K562 (cell line): ENCODE measurements at regions not wholly inside any gene's neighbourhood (a gene's known extent, or its start where the extent isn't known, plus 50 kb on each side); places are given as distances from the start of the nearest gene placed in this dataset.
"Not testable (repeated sequence)": the region's sequence is repeated elsewhere in the genome, so short reads cannot be mapped to it uniquely, and the experiment has no call there.

Experiments
- EP300 ChIP-seq: IDR thresholded peaks from 2 replicates; pipeline ENCODE4 v1.6.1; 2012; ENCODE audit warnings: low read length, improper control_type of control experiment
- NCOA1 ChIP-seq: fragments of 450-650 bp; IDR thresholded peaks from 2 replicates; pipeline ENCODE4 v1.6.1; 2016; ENCODE audit warnings: low read depth
- PCBP1 ChIP-seq: fragments of 200-400 bp; formaldehyde crosslinking; IDR thresholded peaks from 2 replicates; pipeline ENCODE4 v1.6.1; 2018; ENCODE audit warnings: mild to moderate bottlenecking, low read depth, low read length; ENCODE audit not compliant: poor library complexity, severe bottlenecking
- SMAD1 ChIP-seq: fragments of 150-350 bp; IDR thresholded peaks from 2 replicates; pipeline ENCODE4 v1.6.1; 2014; ENCODE audit warnings: low read length, low read depth; ENCODE audit not compliant: partially characterized antibody
- SRF ChIP-seq, 2 experiments: fragments of 250-450, 450-650 bp in 1 of 2; sonication (Bioruptor Pico) in 1 of 2; sonication (generic) in 1 of 2; formaldehyde crosslinking; IDR thresholded peaks; 2 replicates each; pipeline versions ENCODE4 v1.5.0 to v1.5.1; 2020 to 2022; ENCODE audit warnings: mild to moderate bottlenecking in 1 of 2, missing genetic modification reagents in 1 of 2
- U2AF1 ChIP-seq: fragments of 200-400 bp; formaldehyde crosslinking; optimal IDR thresholded peaks from 2 replicates; pipeline ENCODE3; 2017; ENCODE audit warnings: mild to moderate bottlenecking, low read depth, low read length, moderate library complexity
- ZNF133 ChIP-seq: fragments of 250-450 bp; sonication (Bioruptor Pico); IDR thresholded peaks from 2 replicates; pipeline ENCODE4 v1.4.0; 2020; ENCODE audit warnings: mild to moderate bottlenecking
- ZNF24 ChIP-seq: fragments of 450-650 bp; IDR thresholded peaks from 2 replicates; pipeline ENCODE4 v1.6.1; 2016
- TF ChIP-seq, protein P1 (sequence below), 3 experiments: IDR thresholded peaks in 2 of 3; conservative IDR thresholded peaks in 1 of 3; 2 replicates each; pipeline ENCODE4 v1.5.1; 2011 to 2012; ENCODE audit warnings: low read length in 3 of 3, mild to moderate bottlenecking in 3 of 3, control low read depth in 2 of 3, improper control_type of control experiment in 1 of 3, inconsistent platforms in 1 of 3, low read depth in 1 of 3, mixed read lengths in 1 of 3, moderate library complexity in 1 of 3; ENCODE audit not compliant: insufficient read depth in 2 of 3
- TF ChIP-seq, protein P2 (sequence below): fragments of 250-450 bp; sonication (Bioruptor Pico); IDR thresholded peaks from 2 replicates; pipeline ENCODE4 v1.5.0; 2021; ENCODE audit warnings: mild to moderate bottlenecking, moderate library complexity
- TF ChIP-seq, protein P3 (sequence below): sonication (generic); formaldehyde crosslinking; IDR thresholded peaks from 2 replicates; pipeline ENCODE4 v1.8.0; 2022; ENCODE audit warnings: mild to moderate bottlenecking, missing genetic modification reagents
- TF ChIP-seq, protein P4 (sequence below): conservative IDR thresholded peaks from 2 replicates; pipeline ENCODE4 v1.6.1; 2011; ENCODE audit warnings: low read depth, mild to moderate bottlenecking, low read length; ENCODE audit not compliant: control insufficient read depth

DNA sequence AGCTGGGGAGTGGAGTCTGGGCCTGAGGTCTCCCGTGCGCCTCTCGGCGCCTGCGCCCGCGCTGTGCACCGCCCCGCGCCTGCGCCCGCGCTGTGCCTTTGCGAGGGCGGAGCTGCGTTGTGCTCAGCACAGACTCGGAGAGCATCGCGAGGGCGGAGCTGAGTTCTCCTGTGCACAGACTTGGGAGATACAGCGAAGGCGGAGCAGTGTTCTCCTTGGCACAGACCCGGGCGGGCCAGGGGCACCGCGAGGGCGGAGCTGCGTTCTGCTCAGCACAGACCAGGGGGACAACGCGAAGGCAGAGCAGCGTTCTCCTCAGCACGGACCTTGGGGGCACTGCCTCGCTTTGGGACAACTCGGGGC is 894.1 kb downstream of the RPIA start:
- TF ChIP-seq, protein P1, sequence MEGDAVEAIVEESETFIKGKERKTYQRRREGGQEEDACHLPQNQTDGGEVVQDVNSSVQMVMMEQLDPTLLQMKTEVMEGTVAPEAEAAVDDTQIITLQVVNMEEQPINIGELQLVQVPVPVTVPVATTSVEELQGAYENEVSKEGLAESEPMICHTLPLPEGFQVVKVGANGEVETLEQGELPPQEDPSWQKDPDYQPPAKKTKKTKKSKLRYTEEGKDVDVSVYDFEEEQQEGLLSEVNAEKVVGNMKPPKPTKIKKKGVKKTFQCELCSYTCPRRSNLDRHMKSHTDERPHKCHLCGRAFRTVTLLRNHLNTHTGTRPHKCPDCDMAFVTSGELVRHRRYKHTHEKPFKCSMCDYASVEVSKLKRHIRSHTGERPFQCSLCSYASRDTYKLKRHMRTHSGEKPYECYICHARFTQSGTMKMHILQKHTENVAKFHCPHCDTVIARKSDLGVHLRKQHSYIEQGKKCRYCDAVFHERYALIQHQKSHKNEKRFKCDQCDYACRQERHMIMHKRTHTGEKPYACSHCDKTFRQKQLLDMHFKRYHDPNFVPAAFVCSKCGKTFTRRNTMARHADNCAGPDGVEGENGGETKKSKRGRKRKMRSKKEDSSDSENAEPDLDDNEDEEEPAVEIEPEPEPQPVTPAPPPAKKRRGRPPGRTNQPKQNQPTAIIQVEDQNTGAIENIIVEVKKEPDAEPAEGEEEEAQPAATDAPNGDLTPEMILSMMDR (IDR thresholded peaks at IDR 0.05 in 2 of 3, conservative IDR thresholded peaks at IDR 0.05 in 1 of 3; ENCODE audit: insufficient read depth in 2 of 3, low read depth in 1 of 3, low read length in 3 of 3) = not testable (repeated sequence)
- TF ChIP-seq PCBP1; SRF (CRISPR knock-in tag; IDR thresholded peaks at IDR 0.05); EP300; U2AF1; NCOA1; ZNF24; ZNF133 (CRISPR knock-in tag); SMAD1: not testable (repeated sequence)
- TF ChIP-seq, protein P2, sequence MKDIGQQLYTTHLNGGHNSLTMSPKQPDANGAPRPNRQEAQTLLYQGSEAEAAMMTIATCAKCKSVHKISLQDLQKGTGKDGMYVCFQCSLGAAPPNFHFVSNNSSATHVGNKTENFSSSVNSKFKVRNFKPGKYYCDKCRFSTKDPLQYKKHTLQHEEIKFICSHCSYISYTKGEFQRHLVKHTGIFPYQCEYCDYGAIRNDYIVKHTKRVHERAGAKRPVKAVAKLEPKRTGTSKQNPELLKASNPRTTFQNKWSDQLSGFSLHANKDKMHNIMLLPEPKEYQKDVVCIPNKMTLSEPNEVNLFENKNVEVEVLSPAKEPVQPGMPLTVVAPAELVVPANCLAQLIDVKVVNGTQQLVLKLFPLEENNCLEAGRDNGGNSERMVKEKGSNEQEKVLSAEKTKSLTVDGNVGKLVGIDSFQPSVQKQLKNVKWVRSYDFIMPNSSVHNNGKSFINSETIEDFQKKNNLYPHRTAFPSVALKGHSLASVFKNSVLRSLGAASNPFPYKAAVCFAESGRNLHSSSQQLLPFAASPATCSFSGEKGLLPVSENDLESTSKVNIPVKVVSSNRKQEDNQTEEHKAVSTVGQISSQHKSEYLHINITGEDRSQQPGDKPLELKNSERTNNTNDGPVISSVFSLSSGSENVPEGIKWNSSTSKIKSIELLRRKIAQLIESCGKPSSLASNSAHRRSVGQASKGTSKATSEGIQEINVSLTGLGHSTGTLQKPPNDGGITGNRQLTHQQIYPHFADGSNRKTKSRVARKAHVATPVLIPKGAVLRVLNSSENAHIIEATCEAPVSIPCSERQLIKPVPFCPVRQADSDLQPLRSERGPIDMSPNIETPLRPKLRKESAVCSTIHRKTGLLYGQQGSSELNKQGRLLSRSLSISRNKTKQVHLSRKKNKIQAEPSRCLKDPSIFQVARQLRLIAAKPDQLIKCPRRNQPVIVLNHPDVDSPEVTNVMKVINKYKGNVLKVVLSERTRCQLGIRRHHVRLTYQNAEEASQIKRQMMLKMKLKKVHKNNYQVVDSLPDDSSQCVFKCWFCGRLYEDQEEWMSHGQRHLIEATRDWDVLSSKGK (CRISPR knock-in tag) = not testable (repeated sequence)
- TF ChIP-seq, protein P3, sequence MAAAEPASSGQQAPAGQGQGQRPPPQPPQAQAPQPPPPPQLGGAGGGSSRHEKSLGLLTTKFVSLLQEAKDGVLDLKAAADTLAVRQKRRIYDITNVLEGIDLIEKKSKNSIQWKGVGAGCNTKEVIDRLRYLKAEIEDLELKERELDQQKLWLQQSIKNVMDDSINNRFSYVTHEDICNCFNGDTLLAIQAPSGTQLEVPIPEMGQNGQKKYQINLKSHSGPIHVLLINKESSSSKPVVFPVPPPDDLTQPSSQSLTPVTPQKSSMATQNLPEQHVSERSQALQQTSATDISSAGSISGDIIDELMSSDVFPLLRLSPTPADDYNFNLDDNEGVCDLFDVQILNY (CRISPR knock-in tag) = not testable (repeated sequence)
- TF ChIP-seq, protein P4, sequence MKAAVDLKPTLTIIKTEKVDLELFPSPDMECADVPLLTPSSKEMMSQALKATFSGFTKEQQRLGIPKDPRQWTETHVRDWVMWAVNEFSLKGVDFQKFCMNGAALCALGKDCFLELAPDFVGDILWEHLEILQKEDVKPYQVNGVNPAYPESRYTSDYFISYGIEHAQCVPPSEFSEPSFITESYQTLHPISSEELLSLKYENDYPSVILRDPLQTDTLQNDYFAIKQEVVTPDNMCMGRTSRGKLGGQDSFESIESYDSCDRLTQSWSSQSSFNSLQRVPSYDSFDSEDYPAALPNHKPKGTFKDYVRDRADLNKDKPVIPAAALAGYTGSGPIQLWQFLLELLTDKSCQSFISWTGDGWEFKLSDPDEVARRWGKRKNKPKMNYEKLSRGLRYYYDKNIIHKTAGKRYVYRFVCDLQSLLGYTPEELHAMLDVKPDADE = not testable (repeated sequence)
